Common myeloid progenitor, CD34-positive (primary cell): ENCODE measurements at regions not wholly inside any gene's neighbourhood (a gene's known extent, or its start where the extent isn't known, plus 50 kb on each side); places are given as distances from the start of the nearest gene placed in this dataset.
A peak's percentile ranks its signal among the peaks of the same experiment; 100 is the strongest.

Source experiments
- CTCF ChIA-PET: fragments of 350-600 bp; sonication (Branson Sonifier 250); formaldehyde crosslinking; loops from one replicate; lab custom pipeline; 2021; ENCODE audit warnings: antibody characterized with exemption; lab: Charles Lee
- POLR2A ChIA-PET: fragments of 350-600 bp; sonication (Branson Sonifier 250); formaldehyde crosslinking; loops from one replicate; lab custom pipeline; 2021; ENCODE audit warnings: antibody characterized with exemption; lab: Charles Lee
- DNase-seq, 3 donors: peaks; one replicate each; pipeline versions ENCODE4 v3.0.0 to v3.0.0-alpha.2; 2013
- H3K27ac ChIP-seq, 2 experiments: 1 replicate in 1 of 2; 2 replicates in 1 of 2; pipeline ENCODE4 v1.7.0; 2013; ENCODE audit warnings: inconsistent platforms in 2 of 2, low read length in 2 of 2, mild to moderate bottlenecking in 2 of 2, low read depth in 1 of 2, moderate library complexity in 1 of 2; ENCODE audit not compliant: severe bottlenecking in 2 of 2, insufficient read depth in 1 of 2, poor library complexity in 1 of 2
- H3K27me3 ChIP-seq, 5 experiments: replicated peaks in 2 of 5; 1 replicate in 3 of 5; 2 replicates in 2 of 5; pipeline versions ENCODE4 v1.6.1 to v1.7.0; 2013; ENCODE audit warnings: low read length in 4 of 5, mild to moderate bottlenecking in 2 of 5, moderate library complexity in 2 of 5, inconsistent platforms in 1 of 5; ENCODE audit not compliant: insufficient read depth in 5 of 5, control insufficient read depth in 4 of 5
- H3K36me3 ChIP-seq, 4 experiments: 1 replicate in 2 of 4; 2 replicates in 2 of 4; pipeline versions ENCODE4 v1.6.1 to v1.7.0; 2013; ENCODE audit warnings: low read length in 3 of 4, control low read depth in 1 of 4, mild to moderate bottlenecking in 1 of 4; ENCODE audit not compliant: control insufficient read depth in 4 of 4, insufficient read depth in 4 of 4
- H3K4me1 ChIP-seq, 4 experiments: 1 replicate in 3 of 4; 2 replicates in 1 of 4; pipeline versions ENCODE4 v1.6.1 to v1.7.1; 2013; ENCODE audit warnings: low read length in 3 of 4, mild to moderate bottlenecking in 3 of 4, control low read depth in 1 of 4, inconsistent platforms in 1 of 4, moderate library complexity in 1 of 4; ENCODE audit not compliant: control insufficient read depth in 4 of 4, insufficient read depth in 4 of 4; ENCODE audit errors: control extremely low read depth in 1 of 4
- H3K4me3 ChIP-seq, 7 experiments: 1 replicate in 4 of 7; 2 replicates in 3 of 7; pipeline versions ENCODE4 v1.5.1 to v1.7.0; 2013; ENCODE audit warnings: mild to moderate bottlenecking in 7 of 7, low read length in 6 of 7, moderate library complexity in 6 of 7, inconsistent platforms in 2 of 7, low read depth in 2 of 7, control low read depth in 1 of 7; ENCODE audit not compliant: insufficient read depth in 4 of 7, control insufficient read depth in 1 of 7; ENCODE audit errors: extremely low read depth in 1 of 7
- H3K9me3 ChIP-seq, 5 experiments: 1 replicate in 4 of 5; 2 replicates in 1 of 5; pipeline versions ENCODE4 v1.6.1 to v1.7.1; 2013; ENCODE audit warnings: low read length in 4 of 5, mild to moderate bottlenecking in 2 of 5, inconsistent platforms in 1 of 5, low read depth in 1 of 5, moderate library complexity in 1 of 5; ENCODE audit not compliant: control insufficient read depth in 4 of 5, insufficient read depth in 2 of 5; ENCODE audit errors: control extremely low read depth in 1 of 5
- WGBS: methylation state at CpG from one replicate; pipeline ENCODE4 v1.1.5; 2013; ENCODE audit not compliant: insufficient coverage; 5-methylcytosine and 5-hydroxymethylcytosine counted together

DNA sequence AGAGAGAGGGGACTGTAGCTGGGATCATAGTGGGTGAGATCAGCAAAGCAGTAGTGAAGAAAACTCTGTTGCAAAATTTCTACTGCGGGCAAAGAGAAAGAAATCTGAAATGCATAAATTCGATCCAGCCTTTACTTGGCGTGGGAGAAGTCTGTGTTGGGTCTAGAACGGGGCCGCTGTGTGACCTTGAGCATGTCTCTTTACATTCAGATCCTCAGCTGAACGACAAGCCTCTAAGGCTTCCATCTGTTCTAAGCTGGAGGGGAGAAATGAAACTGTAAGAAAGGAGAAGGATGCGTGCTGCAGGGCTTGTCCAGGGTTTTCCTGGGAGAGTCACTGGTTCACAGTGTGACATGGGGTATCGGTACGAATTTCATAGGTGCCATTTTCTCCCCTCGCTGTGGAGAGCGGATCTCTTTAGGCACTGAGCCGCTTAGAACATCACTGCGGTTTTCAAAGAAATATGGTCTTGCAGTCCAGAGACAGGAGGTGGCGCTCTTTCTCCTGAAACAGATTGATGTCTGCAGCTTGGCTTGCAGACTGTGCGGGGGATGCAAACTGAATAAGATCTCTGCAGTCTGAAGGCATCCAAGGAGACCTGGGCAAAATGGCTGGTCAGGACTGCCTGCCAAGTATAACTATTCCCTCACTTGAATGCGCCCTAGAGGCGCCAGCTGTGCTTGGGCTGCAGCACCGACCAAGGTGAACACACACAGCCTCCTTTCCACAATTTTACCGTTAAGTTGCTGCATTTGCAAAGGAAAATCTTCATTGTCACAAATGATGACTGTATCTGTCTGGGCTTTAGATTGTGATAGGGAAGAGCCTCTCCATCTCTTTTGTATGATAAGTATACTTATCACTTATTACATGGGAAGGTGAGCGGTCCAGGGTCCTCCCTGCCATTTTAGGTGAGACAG is 104.1 kb downstream of the XCL2 start:
- no peak overlapping the region for H3K27ac ChIP-seq

GRCh38 chr1:168438626-168439025 is 105.2 kb downstream of the XCL2 start:
- peaks cover 3 to 11% (median 4%) of the 10 kb centered on the region in 4 experiments for H3K4me1 ChIP-seq
- ChIA-PET POLR2A (no interaction called here), CTCF (interaction anchor here (0.6 to 6.2 kb wide), 21 partner anchors 10 to 672 kb away, joined by 3 to 40 read pairs (median 5); no protein-coding TSS in a partner anchor)
- H3K36me3 ChIP-seq, result no peaks in the 10 kb centered on the region
- H3K27ac ChIP-seq, result no peak overlapping the region
- 40% methylated on average over 2 of the region's 3 CpGs for WGBS
- H3K4me3 ChIP-seq, result no peak overlapping the region
- no peaks in the 10 kb centered on the region for H3K9me3 ChIP-seq
- no peak for DNase-seq
- no peaks in the 10 kb centered on the region for H3K27me3 ChIP-seq

More for the DNA sequence above, 104.1 kb downstream of the XCL2 start:
- ChIA-PET POLR2A (interaction anchor here (0.7 kb wide), 1 partner anchor 77 kb away, joined by 3 read pairs; no protein-coding TSS in a partner anchor), CTCF (interaction anchor here (0.7 to 6.2 kb wide), 32 partner anchors 8 to 753 kb away, joined by 3 to 40 read pairs (median 4); no protein-coding TSS in a partner anchor)
- peak; percentile 90 to 96 (median 94) for DNase-seq
- WGBS, result 35% methylated on average over 17 of the region's 20 CpGs
- H3K4me1 ChIP-seq, result peaks cover 3 to 11% (median 4%) of the 10 kb centered on the region in 4 experiments
- H3K27me3 ChIP-seq, result no peaks in the 10 kb centered on the region
- no peaks in the 10 kb centered on the region for H3K9me3 ChIP-seq
- H3K36me3 ChIP-seq, result no peaks in the 10 kb centered on the region
- peak overlapping the region in 5 of 7 experiments; percentile 19 to 69 (median 50) for H3K4me3 ChIP-seq

- Histone ChIP-seq H3K27me3 (no peaks in the 10 kb centered on the region), H3K4me1 (peaks cover 3 to 11% (median 4%) of the 10 kb centered on the region in 4 experiments), H3K27ac (no peak overlapping the region), H3K4me3 (no peak overlapping the region), H3K36me3 (no peaks in the 10 kb centered on the region), H3K9me3 (no peaks in the 10 kb centered on the region)
- DNase-seq, result no peak
- 95% methylated on average over 4 of the region's 6 CpGs for WGBS
- POLR2A ChIA-PET, result no interaction called here
- CTCF ChIA-PET, result interaction anchor here (1.0 to 1.7 kb wide), 3 partner anchors 8 to 148 kb away, joined by 3 to 6 read pairs (median 3); no protein-coding TSS in a partner anchor
Measured at GRCh38 chr1:168437821-168438220, 106.0 kb downstream of the XCL2 start.

DNA sequence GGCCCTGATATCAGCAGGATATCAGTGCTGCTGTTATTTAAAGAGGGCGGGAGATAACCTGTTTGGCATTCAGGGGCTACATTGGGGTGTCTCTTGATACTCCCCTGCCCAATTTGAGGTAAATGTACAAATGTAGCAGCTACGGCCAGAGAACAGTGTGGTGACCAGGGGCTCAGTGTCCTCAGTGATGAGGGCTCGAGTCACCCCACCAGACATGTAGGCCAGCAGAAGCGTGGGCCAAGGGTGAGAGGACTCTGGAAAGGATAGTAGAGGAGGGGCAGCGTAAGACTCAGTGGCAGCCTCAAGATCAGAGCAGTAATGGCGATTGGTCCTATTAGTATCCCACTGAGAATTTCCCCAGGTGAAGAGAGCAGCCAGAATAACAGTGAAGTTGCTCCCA is 108.4 kb downstream of the XCL2 start:
- DNase-seq, result no peak
- H3K36me3 ChIP-seq, result no peaks in the 10 kb centered on the region
- POLR2A ChIA-PET, result interaction anchor here (0.6 kb wide), 1 partner anchor 715 kb away, joined by 4 read pairs; no protein-coding TSS in a partner anchor

GRCh38 chr1:168433238-168433637 is 110.6 kb downstream of the XCL2 start:
- CTCF ChIA-PET, result interaction anchor here (0.9 to 1.5 kb wide), 4 partner anchors 9 to 170 kb away, joined by 3 to 6 read pairs (median 4); no protein-coding TSS in a partner anchor
- no peaks in the 10 kb centered on the region for H3K9me3 ChIP-seq
- POLR2A ChIA-PET, result no interaction called here
- no peak overlapping the region for H3K27ac ChIP-seq
- 100% methylated on average over 1 of the region's 2 CpGs for WGBS
- no peak overlapping the region for H3K4me3 ChIP-seq
- no peak for DNase-seq
- no peaks in the 10 kb centered on the region for H3K36me3 ChIP-seq
- no peaks in the 10 kb centered on the region for H3K27me3 ChIP-seq
- no peaks in the 10 kb centered on the region for H3K4me1 ChIP-seq

More for the DNA sequence above, 108.4 kb downstream of the XCL2 start:
- CTCF ChIA-PET, result interaction anchor here (0.7 to 1.4 kb wide), 3 partner anchors 11 to 142 kb away, joined by 3 read pairs; no protein-coding TSS in a partner anchor
- no peak overlapping the region for H3K4me3 ChIP-seq
- peaks cover 3 to 11% (median 4%) of the 10 kb centered on the region in 4 experiments for H3K4me1 ChIP-seq
- H3K9me3 ChIP-seq, result no peaks in the 10 kb centered on the region
- no peak overlapping the region for H3K27ac ChIP-seq
- 96% methylated on average over 6 of the region's 6 CpGs for WGBS
- H3K27me3 ChIP-seq, result no peaks in the 10 kb centered on the region

DNA sequence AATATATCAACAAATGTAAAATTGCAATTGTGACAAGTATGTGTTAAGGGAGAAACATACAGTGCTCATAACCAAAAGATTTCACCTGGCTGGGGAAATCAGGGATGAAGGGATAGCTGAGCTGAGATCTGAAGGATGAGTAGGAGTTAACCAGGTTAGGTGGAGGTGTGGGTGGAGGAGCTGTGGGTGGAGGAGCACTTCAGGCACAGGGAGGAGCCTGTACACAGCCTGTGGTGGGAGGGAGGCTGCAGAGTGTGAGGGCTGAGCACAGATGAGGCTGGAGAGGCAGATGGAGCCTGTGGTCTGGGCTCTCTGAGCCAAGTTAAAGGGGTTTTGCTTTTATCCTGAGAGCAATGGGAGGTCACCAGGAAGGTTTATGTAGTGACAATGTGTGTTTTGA is 111.9 kb downstream of the XCL2 start:
- H3K27ac ChIP-seq, result no peak overlapping the region
- ChIA-PET CTCF (interaction anchor here (0.7 kb wide), 1 partner anchor 9 kb away, joined by 5 read pairs; no protein-coding TSS in a partner anchor), POLR2A (no interaction called here)
- H3K9me3 ChIP-seq, result no peaks in the 10 kb centered on the region
- no peaks in the 10 kb centered on the region for H3K27me3 ChIP-seq
- H3K4me3 ChIP-seq, result no peak overlapping the region
- H3K36me3 ChIP-seq, result no peaks in the 10 kb centered on the region
- peaks cover 0 to 3% (median 0%) of the 10 kb centered on the region in 4 experiments for H3K4me1 ChIP-seq
- no peak for DNase-seq
